Astrocyte (in vitro differentiated cells and primary cell): ENCODE measurements at regions not wholly inside any gene's neighbourhood (a gene's known extent, or its start where the extent isn't known, plus 50 kb on each side); places are given as distances from the start of the nearest gene placed in this dataset.

Experiments
- DNase-seq: peaks from one replicate; pipeline ENCODE4 v3.0.0-alpha.2; 2010; ENCODE audit warnings: low read depth
- FAIRE-seq: peaks from 2 replicates; lab custom pipeline; 2011; peaks lifted over from hg19 to GRCh38; lab: Jason Lieb, UNC
- H2AFZ ChIP-seq: 2 replicates; pipeline ENCODE4 v1.6.0; 2012; ENCODE audit warnings: low read depth, low read length, inconsistent platforms
- H3K27ac ChIP-seq: 2 replicates; pipeline ENCODE4 v1.5.1; 2011; ENCODE audit warnings: low read depth, low read length, inconsistent platforms
- H3K27me3 ChIP-seq: 2 replicates; pipeline ENCODE4 v1.6.0; 2011; ENCODE audit warnings: low read length, inconsistent platforms; ENCODE audit not compliant: insufficient read depth
- H3K36me3 ChIP-seq: 2 replicates; pipeline ENCODE4 v1.5.1; 2011; ENCODE audit warnings: low read length, inconsistent platforms; ENCODE audit not compliant: insufficient read depth
- H3K4me1 ChIP-seq: 2 replicates; pipeline ENCODE4 v1.5.1; 2011; ENCODE audit warnings: low read length, inconsistent platforms; ENCODE audit not compliant: insufficient read depth
- H3K4me2 ChIP-seq: 2 replicates; pipeline ENCODE4 v1.6.0; 2012; ENCODE audit warnings: low read length, inconsistent platforms
- H3K4me3 ChIP-seq: 2 replicates; pipeline ENCODE4 v1.5.1; 2011; ENCODE audit warnings: low read depth, mild to moderate bottlenecking, low read length, inconsistent platforms; ENCODE audit not compliant: insufficient read depth
- H3K79me2 ChIP-seq: 2 replicates; pipeline ENCODE4 v1.6.0; 2012; ENCODE audit warnings: mild to moderate bottlenecking, low read length, inconsistent platforms; ENCODE audit not compliant: insufficient read depth
- H3K9ac ChIP-seq: 2 replicates; pipeline ENCODE4 v1.6.0; 2012; ENCODE audit warnings: mild to moderate bottlenecking, low read length, inconsistent platforms
- H3K9me3 ChIP-seq: 2 replicates; pipeline ENCODE4 v1.5.1; 2012; ENCODE audit warnings: low read depth, mild to moderate bottlenecking, low read length, inconsistent platforms; ENCODE audit not compliant: insufficient read depth
- H4K20me1 ChIP-seq: 2 replicates; pipeline ENCODE4 v1.6.0; 2012; ENCODE audit warnings: low read length, inconsistent platforms; ENCODE audit not compliant: insufficient read depth
- H3K27ac Mint-ChIP-seq: one replicate; pipeline ENCODE4 v1.8.0; 2021; ENCODE audit warnings: mild to moderate bottlenecking, mixed read lengths; ENCODE audit not compliant: unreplicated experiment
- H3K27me3 Mint-ChIP-seq: one replicate; pipeline ENCODE4 v1.8.0; 2021; ENCODE audit warnings: low read depth, mixed read lengths; ENCODE audit not compliant: unreplicated experiment
- H3K36me3 Mint-ChIP-seq: one replicate; pipeline ENCODE4 v1.8.0; 2021; ENCODE audit warnings: low read depth, mixed read lengths; ENCODE audit not compliant: unreplicated experiment
- H3K4me1 Mint-ChIP-seq: one replicate; pipeline ENCODE4 v1.8.0; 2021; ENCODE audit warnings: low read depth, mixed read lengths; ENCODE audit not compliant: unreplicated experiment
- H3K4me3 Mint-ChIP-seq: one replicate; pipeline ENCODE4 v1.8.0; 2021; ENCODE audit warnings: mild to moderate bottlenecking, moderate library complexity, mixed read lengths; ENCODE audit not compliant: unreplicated experiment
- H3K9me3 Mint-ChIP-seq: one replicate; pipeline ENCODE4 v1.8.0; 2021; ENCODE audit warnings: mild to moderate bottlenecking, mixed read lengths; ENCODE audit not compliant: unreplicated experiment
- EZH2 ChIP-seq: IDR thresholded peaks from 2 replicates; pipeline ENCODE4 v1.6.1; 2012; ENCODE audit warnings: mild to moderate bottlenecking, low read length, inconsistent platforms; ENCODE audit not compliant: insufficient read depth
- TF ChIP-seq, protein P1 (sequence below): IDR thresholded peaks from 2 replicates; pipeline ENCODE4 v1.5.1; 2011; ENCODE audit warnings: low read depth, mild to moderate bottlenecking, inconsistent platforms, low read length, moderate library complexity; ENCODE audit not compliant: insufficient read depth

DNA sequence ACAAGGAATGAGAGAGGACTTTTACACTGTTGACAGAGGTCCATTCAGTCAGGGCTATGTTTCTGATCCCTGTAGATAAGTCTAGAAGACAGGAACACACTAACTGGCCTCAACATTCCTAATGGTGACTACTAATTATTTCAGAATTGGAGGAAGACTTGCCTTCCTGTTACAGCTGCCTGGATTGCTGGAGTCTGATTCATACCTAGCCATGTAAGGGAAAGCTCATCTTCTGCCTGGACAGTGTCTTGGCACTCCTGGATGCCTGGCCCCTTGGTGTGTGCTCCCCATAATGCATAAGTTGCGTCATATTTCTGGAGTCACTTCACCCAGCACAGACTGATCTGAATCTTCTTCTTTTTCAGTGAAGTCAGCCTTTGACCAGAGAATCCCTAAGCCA, 326.0 kb upstream of the RUNX1 start:
- Histone ChIP-seq H3K4me3 (no peak overlapping the region), H3K27ac (no peak overlapping the region), H2AFZ (peak overlapping the region; percentile 5)

GRCh38 chr21:35373998-35374397, 324.9 kb upstream of the RUNX1 start:
- H3K79me2 ChIP-seq, result no peaks in the 10 kb centered on the region
- TF ChIP-seq, protein P1, sequence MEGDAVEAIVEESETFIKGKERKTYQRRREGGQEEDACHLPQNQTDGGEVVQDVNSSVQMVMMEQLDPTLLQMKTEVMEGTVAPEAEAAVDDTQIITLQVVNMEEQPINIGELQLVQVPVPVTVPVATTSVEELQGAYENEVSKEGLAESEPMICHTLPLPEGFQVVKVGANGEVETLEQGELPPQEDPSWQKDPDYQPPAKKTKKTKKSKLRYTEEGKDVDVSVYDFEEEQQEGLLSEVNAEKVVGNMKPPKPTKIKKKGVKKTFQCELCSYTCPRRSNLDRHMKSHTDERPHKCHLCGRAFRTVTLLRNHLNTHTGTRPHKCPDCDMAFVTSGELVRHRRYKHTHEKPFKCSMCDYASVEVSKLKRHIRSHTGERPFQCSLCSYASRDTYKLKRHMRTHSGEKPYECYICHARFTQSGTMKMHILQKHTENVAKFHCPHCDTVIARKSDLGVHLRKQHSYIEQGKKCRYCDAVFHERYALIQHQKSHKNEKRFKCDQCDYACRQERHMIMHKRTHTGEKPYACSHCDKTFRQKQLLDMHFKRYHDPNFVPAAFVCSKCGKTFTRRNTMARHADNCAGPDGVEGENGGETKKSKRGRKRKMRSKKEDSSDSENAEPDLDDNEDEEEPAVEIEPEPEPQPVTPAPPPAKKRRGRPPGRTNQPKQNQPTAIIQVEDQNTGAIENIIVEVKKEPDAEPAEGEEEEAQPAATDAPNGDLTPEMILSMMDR, result no peak
- TF ChIP-seq EZH2, result no peak
- no peak overlapping the region for H3K27ac Mint-ChIP-seq
- DNase-seq (no peak), FAIRE-seq (no peak)
- H3K9me3 Mint-ChIP-seq, result no peaks in the 10 kb centered on the region
- no peaks in the 10 kb centered on the region for H3K27me3 ChIP-seq
- no peaks in the 10 kb centered on the region for H3K36me3 Mint-ChIP-seq
- H2AFZ ChIP-seq, result no peak overlapping the region
- no peak overlapping the region for H3K27ac ChIP-seq
- H3K9ac ChIP-seq, result no peak overlapping the region
- H3K4me1 Mint-ChIP-seq, result peaks cover 33% of the 10 kb centered on the region
- no peaks in the 10 kb centered on the region for H4K20me1 ChIP-seq
- H3K4me3 ChIP-seq, result no peak overlapping the region
- H3K36me3 ChIP-seq, result no peaks in the 10 kb centered on the region
- H3K4me3 Mint-ChIP-seq, result no peak overlapping the region
- no peaks in the 10 kb centered on the region for H3K27me3 Mint-ChIP-seq
- no peak overlapping the region for H3K4me2 ChIP-seq
- H3K9me3 ChIP-seq, result no peaks in the 10 kb centered on the region
- peaks cover 20% of the 10 kb centered on the region for H3K4me1 ChIP-seq

More for the DNA sequence above, 326.0 kb upstream of the RUNX1 start:
- DNase-seq (peak; percentile 85), FAIRE-seq (peak; percentile 98)
- no peak overlapping the region for H3K9ac ChIP-seq
- H3K36me3 Mint-ChIP-seq, result no peaks in the 10 kb centered on the region
- peaks cover 33% of the 10 kb centered on the region for H3K4me1 Mint-ChIP-seq
- H3K27ac Mint-ChIP-seq, result peak overlapping the region; percentile 73
- H3K27me3 ChIP-seq, result no peaks in the 10 kb centered on the region
- no peaks in the 10 kb centered on the region for H3K36me3 ChIP-seq
- no peaks in the 10 kb centered on the region for H4K20me1 ChIP-seq
- no peaks in the 10 kb centered on the region for H3K79me2 ChIP-seq
- H3K4me3 Mint-ChIP-seq, result no peak overlapping the region
- peak overlapping the region; percentile 19 for H3K4me2 ChIP-seq
- H3K9me3 Mint-ChIP-seq, result no peaks in the 10 kb centered on the region
- peaks cover 20% of the 10 kb centered on the region for H3K4me1 ChIP-seq
- no peaks in the 10 kb centered on the region for H3K9me3 ChIP-seq
- H3K27me3 Mint-ChIP-seq, result no peaks in the 10 kb centered on the region
- TF ChIP-seq, protein P1, result no peak
- no peak for TF ChIP-seq EZH2

GRCh38 chr21:35372201-35372600, 323.1 kb upstream of the RUNX1 start:
- H3K4me1 ChIP-seq, result peaks cover 13% of the 10 kb centered on the region
- no peaks in the 10 kb centered on the region for H3K9me3 Mint-ChIP-seq
- H3K9me3 ChIP-seq, result no peaks in the 10 kb centered on the region
- no peaks in the 10 kb centered on the region for H3K79me2 ChIP-seq
- DNase-seq, result no peak
- no peaks in the 10 kb centered on the region for H3K36me3 Mint-ChIP-seq
- no peak for FAIRE-seq
- TF ChIP-seq, protein P1, result no peak
- no peak for TF ChIP-seq EZH2
- H3K27ac ChIP-seq, result no peak overlapping the region
- H3K36me3 ChIP-seq, result no peaks in the 10 kb centered on the region
- H3K27me3 Mint-ChIP-seq, result no peaks in the 10 kb centered on the region
- no peak overlapping the region for H2AFZ ChIP-seq
- H3K4me1 Mint-ChIP-seq, result peaks cover 24% of the 10 kb centered on the region
- no peak overlapping the region for H3K27ac Mint-ChIP-seq
- no peaks in the 10 kb centered on the region for H3K27me3 ChIP-seq
- no peaks in the 10 kb centered on the region for H4K20me1 ChIP-seq
- no peak overlapping the region for H3K9ac ChIP-seq
- no peak overlapping the region for H3K4me3 ChIP-seq
- H3K4me2 ChIP-seq, result no peak overlapping the region
- no peak overlapping the region for H3K4me3 Mint-ChIP-seq
